ENCODE measurements at regions not wholly inside any gene's neighbourhood (a gene's known extent, or its start where the extent isn't known, plus 50 kb on each side); places are given as distances from the start of the nearest gene placed in this dataset.

DNA sequence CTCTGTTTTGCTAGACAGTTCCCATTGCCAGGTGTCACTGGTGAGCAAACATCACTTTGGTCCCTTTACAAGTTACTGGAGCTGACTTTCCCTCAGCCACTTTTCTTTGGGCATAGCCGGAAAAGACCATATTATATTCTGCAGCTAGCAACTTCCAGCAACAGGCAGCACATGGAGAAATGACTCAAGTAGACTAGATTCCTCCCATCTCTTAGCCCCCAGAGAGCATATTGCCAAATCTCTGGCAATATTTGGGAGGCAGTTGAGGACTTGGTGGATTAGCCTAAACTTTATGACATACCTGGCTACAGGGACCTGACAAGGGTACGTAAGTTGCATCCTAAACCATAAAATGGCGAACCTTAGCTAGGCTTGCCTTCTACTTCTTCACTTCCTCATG lies 204.7 kb upstream of the MPDZ start:
- no peaks in the 10 kb centered on the region for H3K36me3 ChIP-seq
- H3K9me3 ChIP-seq: 0 out of 2 replicates have a peak, but pooled peaks cover 2% of the 10 kb centered on the region
- no peaks in the 10 kb centered on the region for H3K27me3 ChIP-seq
- no peak overlapping the region for H3K4me3 ChIP-seq
- DNase-seq: no peak

DNA sequence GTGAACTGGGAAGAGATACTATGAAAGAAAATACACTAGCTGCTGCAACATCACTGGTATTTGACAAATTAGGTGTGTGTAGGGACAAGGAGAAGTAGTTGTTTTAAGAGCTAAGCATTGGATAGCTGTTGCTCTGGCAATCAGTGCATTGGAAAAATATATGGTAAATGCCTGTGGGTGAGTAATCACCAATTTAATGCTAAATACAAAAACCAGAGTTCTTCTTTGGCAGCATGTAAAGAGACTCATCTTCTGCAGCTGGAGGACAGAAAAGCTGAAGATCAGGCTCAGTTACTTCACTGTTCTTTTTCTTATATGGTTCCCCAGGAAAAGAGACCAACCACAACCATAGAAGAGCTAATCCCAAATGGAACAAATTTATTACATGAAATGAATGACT lies 201.8 kb upstream of the MPDZ start:
- Histone ChIP-seq H3K27me3 (no peaks in the 10 kb centered on the region), H3K4me3 (no peak overlapping the region), H3K36me3 (no peaks in the 10 kb centered on the region), H3K9me3 (0 out of 2 replicates have a peak, but pooled peaks cover 5% of the 10 kb centered on the region)
- peak; percentile 55 for DNase-seq

DNA sequence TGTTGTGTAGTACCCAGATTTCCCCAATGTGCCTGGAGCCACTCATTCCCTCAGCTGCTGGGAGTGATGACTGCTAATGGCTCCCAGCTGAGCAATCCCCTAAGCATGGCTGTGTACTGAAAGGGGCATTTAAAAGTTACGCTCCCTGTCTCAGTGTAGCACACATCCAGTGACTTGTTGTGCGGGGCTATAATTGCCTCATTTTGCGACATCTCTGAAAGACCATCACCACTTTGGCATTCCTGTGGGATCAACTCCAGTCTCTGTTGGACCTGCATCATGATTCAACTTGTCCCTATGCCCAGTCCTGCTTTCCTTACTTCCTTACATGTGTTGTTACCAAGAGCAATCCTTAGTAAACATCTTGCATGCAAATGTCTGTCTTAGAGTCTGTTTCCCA lies 201.2 kb upstream of the MPDZ start:
- DNase-seq: peak; percentile 98

DNA sequence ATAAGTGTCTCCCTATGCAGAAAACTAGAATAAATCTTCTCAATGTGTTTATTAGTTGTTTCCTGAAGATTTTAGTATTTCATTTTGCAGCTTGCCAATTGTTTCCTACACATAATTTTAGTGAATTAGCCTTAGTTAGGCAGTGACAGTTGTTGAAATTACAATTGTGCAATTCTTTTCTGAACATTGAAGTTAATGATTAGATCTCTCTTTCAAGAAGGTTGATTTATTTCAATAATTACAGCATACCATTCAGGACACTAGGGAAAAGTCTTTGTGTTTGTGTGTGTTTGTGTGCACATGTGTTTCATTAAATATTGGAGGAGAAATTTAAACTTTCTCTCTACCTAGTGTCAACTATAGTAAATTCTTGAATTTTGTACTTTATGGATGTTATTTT lies 199.6 kb upstream of the MPDZ start:
- H3K36me3 ChIP-seq: no peaks in the 10 kb centered on the region
- H3K4me3 ChIP-seq: no peak overlapping the region
- H3K9me3 ChIP-seq: peaks cover 26% of the 10 kb centered on the region
- no peak for DNase-seq
- H3K27me3 ChIP-seq: no peaks in the 10 kb centered on the region

More for the DNA sequence above, 201.2 kb upstream of the MPDZ start:
- H3K27me3 ChIP-seq: no peaks in the 10 kb centered on the region
- no peak overlapping the region for H3K4me3 ChIP-seq
- no peaks in the 10 kb centered on the region for H3K36me3 ChIP-seq
- H3K9me3 ChIP-seq: peaks cover 10% of the 10 kb centered on the region

DNA sequence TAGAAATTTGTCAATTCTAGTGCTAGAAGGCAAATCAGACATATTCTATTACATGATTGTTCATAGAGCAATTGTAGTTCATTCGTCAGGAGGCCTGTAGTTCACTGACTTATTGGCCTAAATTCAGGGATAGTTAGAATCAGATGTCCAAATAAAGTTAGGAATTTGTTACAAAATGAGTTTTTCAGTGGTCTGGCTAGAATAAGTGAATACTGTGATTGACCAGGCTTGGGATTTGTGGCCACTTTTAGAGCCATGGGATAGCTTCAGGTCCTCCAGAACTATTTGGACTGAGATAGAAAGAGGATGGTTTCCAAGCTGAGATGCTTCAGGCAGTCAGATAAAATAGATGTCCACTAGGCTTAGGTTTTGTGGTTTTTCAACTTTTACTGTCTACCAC lies 199.1 kb upstream of the MPDZ start:
- no peaks in the 10 kb centered on the region for H3K27me3 ChIP-seq
- no peak overlapping the region for H3K4me3 ChIP-seq
- no peaks in the 10 kb centered on the region for H3K36me3 ChIP-seq
- DNase-seq: no peak
- H3K9me3 ChIP-seq: peaks cover 30% of the 10 kb centered on the region

DNA sequence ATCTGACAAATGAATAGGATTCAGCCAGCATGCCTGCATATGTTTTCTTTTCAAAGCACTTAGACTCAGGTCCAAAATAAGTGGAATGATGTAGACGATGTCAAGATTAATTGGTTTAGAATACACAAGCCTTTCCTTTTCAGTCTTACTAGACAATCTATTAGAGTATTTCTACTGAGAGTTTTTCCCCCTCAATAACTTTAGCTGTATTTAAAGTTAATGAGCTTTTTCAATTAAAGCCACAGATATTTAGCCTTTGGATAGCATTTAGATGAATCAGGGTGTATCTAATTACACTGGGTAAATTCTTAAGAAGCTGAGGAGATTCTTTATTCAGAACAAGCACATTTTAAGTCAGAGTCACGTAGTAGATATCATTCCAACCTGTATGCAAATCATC lies 198.7 kb upstream of the MPDZ start:
- DNase-seq: no peak
- Histone ChIP-seq H3K36me3 (no peaks in the 10 kb centered on the region), H3K9me3 (peaks cover 32% of the 10 kb centered on the region), H3K27me3 (no peaks in the 10 kb centered on the region), H3K4me3 (no peak overlapping the region)

DNA sequence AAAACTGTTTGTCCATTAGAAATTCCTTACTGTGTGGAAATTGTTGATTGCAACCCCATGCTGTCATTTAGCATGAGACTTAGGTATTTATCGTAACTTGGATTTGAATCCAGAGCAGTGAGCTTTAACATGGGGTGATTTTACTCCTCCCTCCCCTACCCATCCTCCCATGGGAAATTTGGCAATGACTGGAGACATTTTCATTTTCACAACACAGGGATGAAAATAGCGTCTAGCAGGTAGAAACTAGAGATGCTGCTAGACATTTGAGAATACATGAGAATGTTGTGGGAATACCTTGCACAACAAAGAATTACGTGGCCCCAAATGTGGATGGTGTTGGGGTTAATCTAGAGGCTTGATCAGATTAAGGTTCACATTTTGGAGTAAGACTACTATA lies 191.3 kb upstream of the MPDZ start:
- H3K36me3 ChIP-seq: no peaks in the 10 kb centered on the region
- peaks cover 9% of the 10 kb centered on the region for H3K27me3 ChIP-seq
- no peak for DNase-seq

DNA sequence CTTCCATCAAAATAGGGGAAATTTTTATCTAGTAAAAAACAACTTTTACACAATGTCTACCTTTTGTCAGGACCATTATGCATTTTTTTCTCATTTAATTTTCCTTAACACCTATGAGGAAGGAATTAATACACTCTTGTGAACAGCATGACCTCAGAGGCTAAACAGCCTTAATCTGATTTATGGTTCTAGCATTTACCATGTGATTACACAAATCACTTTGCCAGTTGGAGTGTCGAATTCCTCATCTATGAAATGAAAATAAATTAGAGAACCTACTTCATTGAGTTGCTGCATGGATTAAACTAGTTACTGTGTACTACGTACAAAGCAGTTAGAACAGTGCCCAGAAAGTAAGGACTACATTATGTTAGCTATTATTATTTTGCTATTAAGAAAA lies 187.7 kb upstream of the MPDZ start:
- peaks cover 9% of the 10 kb centered on the region for H3K27me3 ChIP-seq
- H3K9me3 ChIP-seq: no peaks in the 10 kb centered on the region
- no peaks in the 10 kb centered on the region for H3K36me3 ChIP-seq
- no peak for DNase-seq
- H3K4me3 ChIP-seq: no peak overlapping the region

More for the DNA sequence above, 191.3 kb upstream of the MPDZ start:
- H3K9me3 ChIP-seq: peaks cover 28% of the 10 kb centered on the region
- H3K4me3 ChIP-seq: no peak overlapping the region

DNA sequence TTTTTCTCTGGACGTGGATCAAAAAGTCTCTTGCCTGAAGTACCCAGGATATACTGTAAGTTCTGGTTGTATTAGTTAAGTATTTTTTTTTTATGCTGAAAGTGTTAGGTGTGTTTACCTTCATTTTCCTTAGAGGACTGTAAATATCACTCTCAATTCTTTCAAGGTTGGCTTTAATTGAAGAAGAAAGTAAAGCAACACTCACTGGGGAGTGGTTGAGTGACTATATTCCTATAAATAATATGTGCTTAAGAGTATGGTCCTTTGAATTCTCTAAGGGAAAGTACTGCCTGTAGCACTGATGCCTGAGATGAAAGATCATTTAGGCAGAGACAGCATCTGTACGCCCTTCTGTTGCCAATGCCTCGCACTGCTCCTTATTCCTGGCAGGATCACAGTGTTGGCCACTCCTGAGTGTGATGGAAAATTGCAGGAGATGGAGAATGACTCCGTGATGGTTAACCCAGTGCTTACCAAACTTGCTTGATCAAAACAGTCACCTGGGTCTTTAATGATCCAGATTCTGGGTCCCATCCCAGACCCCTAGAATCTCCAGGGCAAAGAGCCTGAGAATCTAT lies 182.0 kb upstream of the MPDZ start:
- no peaks in the 10 kb centered on the region for H3K9me3 ChIP-seq
- H3K4me3 ChIP-seq: no peak overlapping the region

DNA sequence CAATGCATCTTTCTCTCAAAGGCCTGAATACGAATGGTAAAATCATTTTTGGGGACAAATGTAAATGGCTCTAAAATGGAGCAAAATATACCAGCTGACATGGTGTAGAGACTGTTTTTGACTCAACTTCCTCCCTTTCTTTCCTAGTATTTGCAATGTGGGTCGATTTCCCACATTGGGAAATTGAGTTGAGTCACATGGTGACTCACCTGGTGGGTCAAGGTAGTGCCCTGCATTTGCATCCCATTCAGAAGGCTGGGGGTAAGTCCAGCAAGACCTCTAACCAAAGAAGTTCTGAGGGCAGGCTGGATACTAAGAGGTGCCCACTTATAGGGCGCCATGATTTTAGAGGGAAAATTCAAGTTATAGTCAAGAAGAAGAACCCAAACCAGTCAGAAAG lies 179.6 kb upstream of the MPDZ start:
- Histone ChIP-seq H3K36me3 (no peaks in the 10 kb centered on the region), H3K4me3 (no peak overlapping the region), H3K27me3 (no peaks in the 10 kb centered on the region; the same call in none of the 2 replicates), H3K9me3 (no peaks in the 10 kb centered on the region)
- no peak for DNase-seq

More for the DNA sequence above, 182.0 kb upstream of the MPDZ start:
- DNase-seq: no peak
- Histone ChIP-seq H3K27me3 (no peaks in the 10 kb centered on the region), H3K36me3 (no peaks in the 10 kb centered on the region)

DNA sequence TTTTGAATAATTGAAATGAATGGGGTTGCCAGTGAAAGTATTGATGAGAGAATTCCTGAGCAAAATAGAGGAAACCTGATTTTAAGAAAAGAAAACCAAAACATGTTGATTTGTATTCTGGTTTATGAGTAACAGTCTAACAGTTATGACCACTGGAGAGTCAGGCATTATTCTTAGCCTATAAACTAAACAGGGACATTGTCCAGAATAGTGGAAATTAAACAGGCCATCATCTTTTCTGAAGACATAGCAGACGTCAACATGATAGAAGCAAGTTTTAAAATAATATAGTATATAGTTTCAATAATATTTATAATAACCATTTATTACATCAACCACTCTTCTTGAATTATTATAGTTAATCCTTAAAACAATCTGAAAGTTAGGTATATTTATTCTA lies 178.3 kb upstream of the MPDZ start:
- Histone ChIP-seq H3K4me3 (no peak overlapping the region), H3K9me3 (no peaks in the 10 kb centered on the region), H3K36me3 (no peaks in the 10 kb centered on the region), H3K27me3 (no peaks in the 10 kb centered on the region; the same call in none of the 2 replicates)
- no peak for DNase-seq

DNA sequence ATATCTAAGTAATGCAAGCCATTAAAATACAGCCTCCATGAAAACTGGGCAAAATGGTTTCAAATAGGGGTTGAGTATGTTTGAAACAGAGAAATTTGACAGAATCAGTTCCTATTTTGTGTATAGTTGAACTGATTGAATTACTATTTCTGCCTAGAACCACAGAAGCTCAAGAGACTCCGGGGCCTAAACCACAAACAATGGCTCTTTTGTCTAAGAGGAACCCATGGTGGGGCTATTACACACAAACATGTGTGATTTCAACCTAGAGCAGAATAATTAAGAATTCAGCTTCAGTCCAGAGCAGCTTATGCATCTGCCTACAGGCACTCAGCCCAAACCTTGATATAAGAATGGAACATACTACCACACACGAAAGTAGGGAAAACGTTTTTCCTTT lies 171.2 kb upstream of the MPDZ start:
- peaks cover 23% of the 10 kb centered on the region for H3K27me3 ChIP-seq
- H3K4me3 ChIP-seq: no peak overlapping the region
- no peaks in the 10 kb centered on the region for H3K9me3 ChIP-seq
- H3K36me3 ChIP-seq: no peaks in the 10 kb centered on the region
- DNase-seq: no peak

DNA sequence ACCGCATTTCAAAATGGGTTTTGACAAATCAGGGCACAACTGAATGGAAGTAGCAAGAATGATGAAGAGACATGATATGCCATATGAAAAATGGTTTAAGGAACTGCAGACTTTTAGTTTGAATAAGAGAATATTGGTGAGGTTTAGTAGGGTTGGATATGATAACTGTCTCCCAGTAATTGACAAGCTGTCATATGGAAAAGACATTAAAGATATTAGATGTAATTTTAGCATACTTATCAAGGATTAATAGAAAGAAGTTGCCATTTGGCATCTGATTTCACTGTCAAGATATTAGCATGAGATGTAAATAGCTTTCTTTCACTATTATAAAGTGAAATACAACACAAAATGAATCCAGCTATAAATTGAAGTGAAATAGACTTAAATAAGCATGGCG lies 169.0 kb upstream of the MPDZ start:
- Histone ChIP-seq H3K4me3 (no peak overlapping the region), H3K9me3 (no peaks in the 10 kb centered on the region), H3K27me3 (peaks cover 35% of the 10 kb centered on the region), H3K36me3 (no peaks in the 10 kb centered on the region)
- no peak for DNase-seq

DNA sequence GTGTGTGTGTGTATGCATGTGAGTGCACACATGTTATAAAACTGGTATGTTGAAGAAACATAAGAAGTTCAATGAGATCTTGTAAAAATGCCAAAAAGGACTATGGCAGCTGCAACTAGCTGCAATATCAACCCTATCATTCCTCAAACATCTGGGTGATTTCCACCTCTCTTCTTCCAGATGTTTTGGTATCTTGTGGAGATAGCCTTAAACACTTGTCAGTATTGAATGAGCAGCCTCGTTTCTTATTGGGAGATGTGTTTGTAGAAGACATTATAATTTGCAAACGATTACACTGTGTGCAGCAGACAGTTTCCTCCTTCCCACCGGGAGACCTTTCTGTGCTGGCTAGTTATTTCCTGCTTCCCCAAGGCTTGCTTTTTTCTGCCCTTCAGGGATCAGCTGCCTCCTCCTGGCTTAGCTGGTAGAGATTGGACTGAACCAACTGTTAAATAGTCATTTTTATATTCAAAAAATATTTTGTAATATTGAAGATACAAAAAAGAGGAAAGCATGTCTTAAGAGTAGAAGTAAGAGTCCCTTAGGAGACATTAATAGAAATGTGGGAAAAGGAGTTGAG lies 168.4 kb upstream of the MPDZ start:
- peaks cover 40% of the 10 kb centered on the region for H3K27me3 ChIP-seq

DNA sequence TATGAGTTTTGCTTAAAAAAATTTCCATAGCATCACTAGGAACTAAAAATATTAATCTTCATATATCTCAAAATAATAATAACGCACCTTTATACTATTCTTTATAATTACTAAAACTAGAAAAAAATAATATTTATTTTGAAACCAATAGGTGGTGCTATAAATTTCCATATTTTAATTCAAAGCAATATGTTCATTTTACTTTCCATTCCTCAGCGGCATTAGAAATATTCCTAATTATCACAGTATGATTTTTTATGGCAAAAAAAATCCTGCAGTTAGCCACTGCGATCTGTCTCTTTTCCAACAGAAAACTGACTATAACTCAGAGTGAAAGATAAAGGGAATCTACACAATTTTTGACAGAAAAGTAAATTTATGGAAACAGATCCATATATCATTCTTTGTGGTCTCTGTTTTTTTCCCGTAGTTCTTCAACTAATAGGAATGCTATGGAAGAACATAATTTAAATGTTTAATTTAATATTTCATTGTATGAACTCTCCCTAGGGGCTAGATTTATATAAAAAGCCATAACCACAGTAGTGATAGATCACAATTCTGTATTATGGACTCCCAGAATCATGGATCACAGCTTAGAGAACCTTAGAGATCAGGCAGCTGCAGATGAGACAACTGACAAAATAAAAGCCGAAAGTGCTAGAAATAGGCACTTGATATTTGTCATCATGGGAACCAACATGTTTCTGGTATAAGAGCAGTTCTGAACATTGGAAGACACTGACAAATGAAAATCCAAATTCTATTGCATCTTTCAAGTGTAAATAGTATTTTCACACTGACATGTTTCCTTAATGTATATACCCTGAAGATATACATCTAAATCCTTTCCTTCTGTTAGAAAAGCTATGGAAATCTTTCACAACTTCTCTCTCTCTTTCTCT lies 167.7 kb upstream of the MPDZ start:
- H3K27me3 ChIP-seq: peaks cover 48% of the 10 kb centered on the region

More for the DNA sequence above, 168.4 kb upstream of the MPDZ start:
- no peaks in the 10 kb centered on the region for H3K9me3 ChIP-seq
- no peak overlapping the region for H3K4me3 ChIP-seq
- DNase-seq: no peak
- no peaks in the 10 kb centered on the region for H3K36me3 ChIP-seq

DNA sequence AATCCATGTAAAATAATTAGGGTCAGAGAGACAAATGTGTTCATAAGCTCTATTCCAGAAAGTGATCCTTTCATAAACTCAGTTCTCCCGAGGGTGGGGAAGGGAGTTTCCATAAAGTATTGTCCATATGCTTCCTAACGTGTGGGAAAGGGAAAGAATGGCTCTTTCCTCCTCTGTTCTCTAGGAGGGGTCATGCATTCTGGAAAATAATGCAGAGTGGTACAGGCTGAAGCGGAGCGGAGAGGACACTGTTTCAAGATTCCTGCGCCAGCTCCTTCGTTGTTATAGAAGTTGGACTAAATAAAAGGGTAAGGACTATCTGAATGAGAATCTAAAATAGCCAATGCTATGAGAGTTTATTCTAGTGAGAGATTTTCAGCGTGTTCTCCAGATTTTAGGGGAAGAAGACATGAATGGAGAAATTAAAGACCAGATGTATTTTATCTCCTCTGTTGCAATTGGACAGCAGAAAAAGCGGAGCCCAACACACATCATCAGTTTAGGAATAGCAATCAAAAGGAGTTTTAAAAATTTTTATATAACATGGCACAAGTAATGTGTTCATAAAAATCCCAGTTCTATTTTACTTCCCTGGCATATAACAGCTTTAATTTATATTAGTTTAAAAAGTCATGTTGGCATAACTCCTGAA lies 166.9 kb upstream of the MPDZ start:
- DNase-seq: no peak
- H3K36me3 ChIP-seq: no peaks in the 10 kb centered on the region
- H3K4me3 ChIP-seq: no peak overlapping the region
- no peaks in the 10 kb centered on the region for H3K9me3 ChIP-seq
- H3K27me3 ChIP-seq: peaks cover 55% of the 10 kb centered on the region

More for the DNA sequence above, 167.7 kb upstream of the MPDZ start:
- H3K36me3 ChIP-seq: no peaks in the 10 kb centered on the region
- no peak for DNase-seq
- no peak overlapping the region for H3K4me3 ChIP-seq
- no peaks in the 10 kb centered on the region for H3K9me3 ChIP-seq

DNA sequence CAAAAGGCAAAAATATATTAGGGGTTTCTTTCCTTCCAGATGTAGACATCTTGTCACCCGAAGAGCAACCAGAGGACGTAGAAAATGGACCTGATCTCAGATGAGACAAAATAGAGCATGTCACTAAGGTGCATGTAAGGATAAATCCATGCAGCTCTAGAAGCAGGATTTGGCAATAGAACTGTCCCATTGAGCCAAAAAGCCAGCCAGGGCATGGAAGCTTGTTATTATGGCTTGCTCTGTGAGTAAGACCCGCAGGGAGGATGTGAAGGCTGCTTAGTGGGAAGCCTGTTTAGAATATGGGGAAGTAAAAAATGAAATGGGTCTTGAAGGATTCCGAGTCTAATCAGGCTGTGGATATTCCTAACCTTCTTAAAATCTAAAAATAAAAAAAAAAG lies 165.6 kb upstream of the MPDZ start:
- Histone ChIP-seq H3K9me3 (no peaks in the 10 kb centered on the region), H3K4me3 (peak overlapping the region; percentile 18), H3K27me3 (peaks cover 64% of the 10 kb centered on the region), H3K36me3 (no peaks in the 10 kb centered on the region)
- peak; percentile 93 for DNase-seq

All from MG63 (cell line).